H1 (cell line): ENCODE measurements at regions not wholly inside any gene's neighbourhood (a gene's known extent, or its start where the extent isn't known, plus 50 kb on each side); places are given as distances from the start of the nearest gene placed in this dataset.

Source experiments
- ATF3 ChIP-seq: IDR thresholded peaks from 2 replicates; pipeline ENCODE4 v1.6.1; 2011; ENCODE audit warnings: low read depth, mild to moderate bottlenecking, low read length; ENCODE audit not compliant: insufficient read depth
- BCL11A ChIP-seq, 2 experiments: IDR thresholded peaks; one replicate each; pipeline ENCODE4 v1.6.1; 2011; ENCODE audit warnings: low read depth in 2 of 2, low read length in 2 of 2, mild to moderate bottlenecking in 2 of 2
- CTCF ChIP-seq, 3 experiments: IDR thresholded peaks; 1 replicate in 2 of 3; 2 replicates in 1 of 3; pipeline versions ENCODE4 v1.5.1 to v1.6.1; 2011; ENCODE audit warnings: low read length in 3 of 3, mild to moderate bottlenecking in 3 of 3, inconsistent platforms in 2 of 3, low read depth in 1 of 3, moderate library complexity in 1 of 3; ENCODE audit not compliant: insufficient read depth in 1 of 3; ENCODE audit errors: control extremely low read depth in 1 of 3
- E2F6 ChIP-seq: IDR thresholded peaks from 2 replicates; pipeline ENCODE4 v1.6.1; 2012; ENCODE audit warnings: inconsistent platforms
- EGR1 ChIP-seq: IDR thresholded peaks from 2 replicates; pipeline ENCODE4 v1.6.1; 2011; ENCODE audit warnings: low read depth, low read length, borderline replicate concordance
- EZH2 ChIP-seq: fragments of 200-600 bp; sonication (generic); IDR thresholded peaks from 2 replicates; pipeline ENCODE4 v1.7.1; 2012; ENCODE audit warnings: low read depth, mild to moderate bottlenecking, moderate library complexity, low read length, inconsistent platforms; ENCODE audit not compliant: severe bottlenecking
- FOSL1 ChIP-seq: IDR thresholded peaks from 2 replicates; pipeline ENCODE4 v1.6.1; 2011; ENCODE audit warnings: mild to moderate bottlenecking, low read depth, low read length, moderate library complexity; ENCODE audit not compliant: insufficient read depth
- GABPA ChIP-seq: IDR thresholded peaks from 2 replicates; pipeline ENCODE4 v1.6.1; 2011; ENCODE audit warnings: mild to moderate bottlenecking, low read length, moderate library complexity, borderline replicate concordance; ENCODE audit not compliant: insufficient read depth
- POLR2AphosphoS5 ChIP-seq: IDR thresholded peaks from 2 replicates; pipeline ENCODE4 v1.6.1; 2011; ENCODE audit warnings: low read depth, low read length
- SIN3A ChIP-seq, 2 experiments: IDR thresholded peaks in 1 of 2; conservative IDR thresholded peaks in 1 of 2; 2 replicates each; pipeline ENCODE4 v1.6.1; 2011 to 2012; ENCODE audit warnings: low read length in 2 of 2, improper control_type of control experiment in 1 of 2, low read depth in 1 of 2, mild to moderate bottlenecking in 1 of 2
- SP1 ChIP-seq: IDR thresholded peaks from 2 replicates; pipeline ENCODE4 v1.6.1; 2011; ENCODE audit warnings: low read depth, low read length
- TF ChIP-seq, protein P1 (sequence below): IDR thresholded peaks from 2 replicates; pipeline ENCODE4 v1.6.1; 2012; ENCODE audit warnings: inconsistent platforms

- TF ChIP-seq POLR2AphosphoS5, result no peak
- TF ChIP-seq FOSL1, result no peak
- no peak for TF ChIP-seq CTCF (IDR thresholded peaks at IDR 0.05; ENCODE audit: control extremely low read depth in 1 of 3, insufficient read depth in 1 of 3, low read depth in 1 of 3, low read length in 3 of 3)
- no peak for TF ChIP-seq GABPA
- TF ChIP-seq ATF3, result no peak
- TF ChIP-seq E2F6, result no peak
- TF ChIP-seq BCL11A (IDR thresholded peaks at IDR 0.05; ENCODE audit: low read depth in 2 of 2, low read length in 2 of 2), result no peak
- TF ChIP-seq SIN3A (conservative IDR thresholded peaks at IDR 0.05 in 1 of 2, IDR thresholded peaks at IDR 0.05 in 1 of 2; ENCODE audit: low read depth in 1 of 2, low read length in 2 of 2), result no peak
- no peak for TF ChIP-seq EGR1
- TF ChIP-seq SP1, result no peak
- no peak for TF ChIP-seq EZH2
- TF ChIP-seq, protein P1, sequence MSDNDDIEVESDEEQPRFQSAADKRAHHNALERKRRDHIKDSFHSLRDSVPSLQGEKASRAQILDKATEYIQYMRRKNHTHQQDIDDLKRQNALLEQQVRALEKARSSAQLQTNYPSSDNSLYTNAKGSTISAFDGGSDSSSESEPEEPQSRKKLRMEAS, result no peak
Observed at GRCh38 chr3:109225516-109225915, 89.0 kb downstream of the C3orf85 start.
